ENCODE measurements at regions not wholly inside any gene's neighbourhood (a gene's known extent, or its start where the extent isn't known, plus 50 kb on each side); places are given as distances from the start of the nearest gene placed in this dataset.
"Not testable (repeated sequence)": the region's sequence is repeated elsewhere in the genome, so short reads cannot be mapped to it uniquely, and the experiment has no call there.

- no peak for DNase-seq
Observed at GRCh38 chr4:189850239-189850856, 90.3 kb upstream of the FRG1 start.

GRCh38 chr4:189858435-189858834 is 82.2 kb upstream of the FRG1 start:
- Histone ChIP-seq H3K4me3 (ENCODE audit: low read depth, low read length) (no peak overlapping the region), H3K4me1 (no peaks in the 10 kb centered on the region), H3K9me3 (no peaks in the 10 kb centered on the region), H3K27me3 (no peaks in the 10 kb centered on the region), H3K36me3 (no peaks in the 10 kb centered on the region)
- TF ChIP-seq CTCF (IDR thresholded peaks at IDR 0.05; ENCODE audit: low read depth, low read length): no peak
- DNase-seq: no peak

More at GRCh38 chr4:189850239-189850856, 90.3 kb upstream of the FRG1 start:
- H3K4me1 ChIP-seq: no peaks in the 10 kb centered on the region
- H3K4me3 ChIP-seq (ENCODE audit: low read depth, low read length): no peak overlapping the region
- no peaks in the 10 kb centered on the region for H3K36me3 ChIP-seq
- H3K9me3 ChIP-seq: no peaks in the 10 kb centered on the region; the same call in 1 of the 2 replicates
- H3K27me3 ChIP-seq: no peaks in the 10 kb centered on the region
- TF ChIP-seq CTCF (IDR thresholded peaks at IDR 0.05; ENCODE audit: low read depth, low read length): no peak

GRCh38 chr4:189861101-189861500 is 79.6 kb upstream of the FRG1 start:
- TF ChIP-seq CTCF (IDR thresholded peaks at IDR 0.05; ENCODE audit: low read depth, low read length): no peak

GRCh38 chr4:189869236-189869635 is 71.4 kb upstream of the FRG1 start:
- no peak for TF ChIP-seq CTCF (IDR thresholded peaks at IDR 0.05; ENCODE audit: low read depth, low read length)
- no peaks in the 10 kb centered on the region for H3K36me3 ChIP-seq
- no peaks in the 10 kb centered on the region for H3K4me1 ChIP-seq
- DNase-seq: no peak
- H3K4me3 ChIP-seq (ENCODE audit: low read depth, low read length): no peak overlapping the region
- H3K9me3 ChIP-seq: no peaks in the 10 kb centered on the region
- H3K27me3 ChIP-seq: no peaks in the 10 kb centered on the region

More at GRCh38 chr4:189861101-189861500, 79.6 kb upstream of the FRG1 start:
- no peaks in the 10 kb centered on the region for H3K9me3 ChIP-seq
- no peaks in the 10 kb centered on the region for H3K36me3 ChIP-seq
- DNase-seq: no peak
- H3K4me1 ChIP-seq: no peaks in the 10 kb centered on the region
- no peak overlapping the region for H3K4me3 ChIP-seq (ENCODE audit: low read depth, low read length)
- no peaks in the 10 kb centered on the region for H3K27me3 ChIP-seq

- H3K36me3 ChIP-seq: no peaks in the 10 kb centered on the region
- H3K4me3 ChIP-seq (ENCODE audit: low read depth, low read length): no peak overlapping the region
- H3K4me1 ChIP-seq: no peaks in the 10 kb centered on the region
- H3K9me3 ChIP-seq: no peaks in the 10 kb centered on the region
- no peak for TF ChIP-seq CTCF (IDR thresholded peaks at IDR 0.05; ENCODE audit: low read depth, low read length)
- no peaks in the 10 kb centered on the region for H3K27me3 ChIP-seq
- DNase-seq: no peak
Observed at GRCh38 chr4:189870511-189871234, 70.0 kb upstream of the FRG1 start.

- H3K36me3 ChIP-seq: no peaks in the 10 kb centered on the region
- H3K4me1 ChIP-seq: no peaks in the 10 kb centered on the region
- no peak overlapping the region for H3K4me3 ChIP-seq (ENCODE audit: low read depth, low read length)
- no peaks in the 10 kb centered on the region for H3K27me3 ChIP-seq
- H3K9me3 ChIP-seq: no peaks in the 10 kb centered on the region
- no peak for TF ChIP-seq CTCF (IDR thresholded peaks at IDR 0.05; ENCODE audit: low read depth, low read length)
- no peak for DNase-seq
Observed at GRCh38 chr4:189874591-189874990, 66.1 kb upstream of the FRG1 start.

- H3K9me3 ChIP-seq; H3K27me3 ChIP-seq; H3K4me3 ChIP-seq (ENCODE audit: low read depth, low read length); H3K4me1 ChIP-seq; H3K36me3 ChIP-seq: not testable (repeated sequence)
- DNase-seq: peak; percentile 23
Observed at GRCh38 chr4:189881190-189881589, 59.5 kb upstream of the FRG1 start.

GRCh38 chr4:189888407-189888806 is 52.3 kb upstream of the FRG1 start:
- H3K4me3 ChIP-seq (ENCODE audit: low read depth, low read length); H3K27me3 ChIP-seq; DNase-seq; H3K9me3 ChIP-seq; H3K4me1 ChIP-seq; H3K36me3 ChIP-seq: not testable (repeated sequence)
